NCI-H2196 treated with DMSO at 0.1 percent for 48 hours (cell line): ENCODE measurements at regions not wholly inside any gene's neighbourhood (a gene's known extent, or its start where the extent isn't known, plus 50 kb on each side); places are given as distances from the start of the nearest gene placed in this dataset.
"Not testable (repeated sequence)": the region's sequence is repeated elsewhere in the genome, so short reads cannot be mapped to it uniquely, and the experiment has no call there.

Experiments
- DNase-seq: peaks from one replicate; lab custom pipeline; 2025; ENCODE audit not compliant: unreplicated experiment; lab: John Stamatoyannopoulos, UW

DNA sequence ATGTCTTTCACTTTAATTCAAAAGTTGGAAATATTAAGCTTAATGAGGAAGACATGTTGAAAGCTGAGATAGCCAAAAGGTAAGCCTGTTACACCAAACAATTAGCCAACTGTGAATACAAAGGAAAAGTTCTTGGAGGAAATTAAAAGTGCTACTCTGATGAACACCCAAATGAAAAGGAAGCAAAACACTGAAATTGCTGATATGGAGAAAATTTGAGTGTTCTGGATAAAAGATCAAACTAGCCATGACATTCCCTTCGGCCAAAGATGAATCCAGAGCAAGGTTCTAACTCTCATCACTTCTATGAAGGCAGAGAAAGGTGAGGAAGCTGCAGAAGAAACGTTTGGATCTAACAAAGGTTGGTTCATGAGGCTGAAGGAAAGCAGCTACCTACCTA lies 280.8 kb upstream of the BCHE start:
- no peak for DNase-seq

GRCh38 chr3:166114448-166114847 lies 277.2 kb upstream of the BCHE start:
- DNase-seq: no peak

DNA sequence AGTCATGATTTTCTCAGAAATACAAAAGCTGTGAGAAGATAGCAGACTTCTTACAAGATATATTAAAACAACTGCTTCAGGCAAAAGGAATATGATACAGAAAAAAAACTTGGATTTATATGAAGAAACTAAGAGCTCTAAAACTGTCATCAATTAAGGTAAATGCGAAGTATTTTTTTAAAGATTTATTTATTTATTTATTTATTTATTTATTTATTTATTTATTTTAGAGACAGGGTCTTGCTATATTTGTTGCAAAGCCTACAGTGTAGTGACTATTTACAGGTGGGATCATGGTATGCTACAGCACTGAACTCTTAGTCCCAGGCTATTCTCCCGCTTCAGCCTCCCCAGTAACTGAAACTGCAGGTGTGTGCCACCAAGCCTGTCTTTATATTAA lies 274.3 kb upstream of the BCHE start:
- no peak for DNase-seq

GRCh38 chr3:166110102-166110501 lies 272.9 kb upstream of the BCHE start:
- no peak for DNase-seq

DNA sequence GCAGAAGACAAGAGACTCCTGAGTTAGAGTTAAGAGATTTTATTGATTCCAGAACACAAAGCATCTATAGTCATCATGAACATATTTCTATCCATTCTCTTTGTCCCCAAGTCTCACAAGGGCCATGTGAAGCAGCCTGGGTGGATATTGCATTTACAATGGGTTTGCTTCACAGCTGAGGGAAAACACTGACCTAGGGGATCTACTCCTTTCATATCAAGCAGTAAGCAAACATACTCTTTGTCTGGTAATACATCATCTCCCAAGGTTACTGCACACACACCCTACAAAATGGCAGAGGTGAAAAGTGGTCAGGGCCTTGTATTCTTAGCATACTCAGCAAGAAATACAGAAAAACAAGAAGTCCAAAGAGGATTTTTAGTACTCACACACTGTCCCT lies 267.7 kb upstream of the BCHE start:
- no peak for DNase-seq

DNA sequence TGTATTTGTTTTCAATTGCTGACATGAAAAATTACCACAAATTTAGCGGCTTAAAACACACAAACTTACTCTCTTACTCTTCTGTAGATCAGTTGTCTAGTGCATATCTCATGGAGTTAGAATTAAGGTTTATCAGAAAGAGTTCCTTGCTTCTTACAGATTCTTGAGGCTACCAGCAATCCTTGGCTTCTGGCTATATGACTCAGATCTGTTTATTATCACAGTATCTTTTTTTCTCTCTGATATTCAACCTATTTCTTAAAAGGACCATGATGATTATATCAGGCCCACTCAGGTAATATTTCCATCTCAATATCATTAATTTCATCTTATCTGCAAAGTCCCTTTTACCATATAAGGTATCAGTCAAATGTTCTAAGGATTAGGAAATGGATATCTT lies 263.5 kb upstream of the BCHE start:
- DNase-seq: no peak

GRCh38 chr3:166089575-166089974 lies 252.4 kb upstream of the BCHE start:
- no peak for DNase-seq

- no peak for DNase-seq
These were observed 248.1 kb upstream of the BCHE start for GRCh38 chr3:166085164-166085856.

DNA sequence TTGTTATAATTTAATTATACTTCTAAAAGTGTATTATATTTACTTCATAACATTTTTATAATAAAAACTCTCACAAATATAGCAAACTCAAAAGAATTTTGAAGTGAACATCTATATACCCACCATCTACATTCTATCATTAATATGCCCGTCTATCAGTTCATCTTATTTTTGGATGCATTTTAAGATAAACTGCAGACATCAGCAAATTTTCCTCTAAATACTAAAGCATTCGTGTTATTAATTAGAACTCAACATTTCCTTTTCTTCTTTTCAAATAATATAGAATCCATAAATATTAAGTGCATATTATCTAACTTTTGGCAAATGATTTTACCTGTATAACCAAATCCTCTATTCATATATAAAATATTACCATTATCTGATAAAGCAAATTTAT lies 242.9 kb upstream of the BCHE start:
- no peak for DNase-seq

DNA sequence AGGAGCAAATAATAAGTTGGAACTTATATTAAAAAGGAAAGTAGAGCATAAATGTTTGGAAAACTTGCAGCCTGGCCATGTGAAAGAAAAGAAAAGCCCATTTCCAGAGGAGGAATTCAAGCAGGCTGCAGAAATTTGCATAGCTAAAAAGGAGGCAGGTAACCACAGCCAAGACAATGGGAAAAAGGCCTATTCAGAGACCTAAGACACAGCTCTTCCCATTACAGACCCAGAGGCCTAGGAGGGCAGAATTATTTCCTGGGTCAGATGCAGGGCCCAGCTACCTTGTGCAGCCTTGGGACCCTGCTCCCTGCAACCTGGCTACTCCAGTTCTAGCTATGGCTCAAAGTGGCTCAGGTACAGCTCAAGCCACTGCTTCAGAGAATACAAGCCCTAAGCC lies 234.6 kb upstream of the BCHE start:
- DNase-seq: no peak

- DNase-seq: no peak
These were observed 227.3 kb upstream of the BCHE start for GRCh38 chr3:166064476-166064875.

GRCh38 chr3:166060789-166061479 lies 223.7 kb upstream of the BCHE start:
- DNase-seq: no peak

DNA sequence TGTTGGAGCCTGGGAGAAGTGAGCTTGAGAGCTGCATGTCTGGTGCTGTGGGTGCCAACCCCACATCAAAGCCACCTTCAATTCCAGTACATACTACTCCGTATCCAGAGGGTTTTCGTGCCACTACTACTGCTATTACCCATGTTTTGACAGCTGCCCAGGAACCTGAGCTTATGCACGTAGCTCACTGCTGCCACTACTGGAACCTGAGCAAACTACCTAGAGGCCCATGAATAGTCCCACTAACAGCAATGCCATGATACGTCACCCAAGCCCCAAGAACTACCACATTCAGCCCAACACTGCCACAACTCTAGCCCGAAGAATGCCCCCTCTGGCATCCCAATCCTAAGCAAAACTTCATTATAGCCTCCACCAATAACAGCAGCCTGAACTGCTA lies 215.2 kb upstream of the BCHE start:
- no peak for DNase-seq

GRCh38 chr3:166029507-166029906 lies 192.3 kb upstream of the BCHE start:
- no peak for DNase-seq

- DNase-seq: no peak
These were observed 176.0 kb upstream of the BCHE start for GRCh38 chr3:166013073-166013679.

GRCh38 chr3:166011771-166012170 lies 174.5 kb upstream of the BCHE start:
- DNase-seq: no peak

DNA sequence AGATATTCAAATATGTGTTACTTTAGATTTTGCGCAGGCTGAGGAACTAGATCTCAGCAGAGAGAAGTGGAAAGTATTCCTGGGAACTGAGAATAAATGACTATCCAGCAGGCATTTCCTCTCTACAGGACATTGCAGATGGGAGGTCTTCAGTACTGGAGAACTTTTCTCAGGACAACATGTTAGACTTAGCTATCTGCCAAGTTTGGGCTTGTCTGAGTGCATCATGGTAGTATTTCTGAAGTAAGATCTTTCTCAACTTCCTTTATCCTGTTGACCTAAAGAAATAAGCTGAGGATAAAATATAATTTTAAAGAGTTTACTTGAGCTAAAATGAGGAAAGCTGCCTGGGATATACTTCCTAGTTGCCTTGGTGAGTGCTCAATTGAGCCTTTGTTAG lies 167.9 kb upstream of the BCHE start:
- no peak for DNase-seq

- no peak for DNase-seq
These were observed 157.1 kb upstream of the BCHE start for GRCh38 chr3:165994293-165994692.

DNA sequence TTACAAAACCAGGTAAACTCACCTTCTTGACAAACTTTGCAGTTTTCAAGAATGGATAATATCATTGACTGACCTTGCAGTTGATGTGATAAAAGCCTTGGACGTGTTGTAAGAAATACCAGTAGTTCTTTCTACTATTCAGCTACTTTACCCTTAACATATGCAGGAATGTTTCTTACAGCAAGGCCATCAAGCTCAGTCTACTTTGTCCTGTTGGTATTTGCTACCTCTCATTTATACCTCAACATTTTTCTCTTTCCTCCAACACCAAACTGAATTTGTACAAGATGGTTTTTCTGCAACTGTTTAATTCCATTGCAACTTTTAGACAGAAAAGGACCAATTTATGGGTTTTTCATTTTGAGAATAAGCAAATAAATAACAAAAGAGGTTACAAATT lies 147.4 kb upstream of the BCHE start:
- DNase-seq: no peak

- DNase-seq: no peak
These were observed 146.1 kb upstream of the BCHE start for GRCh38 chr3:165983284-165983683.

GRCh38 chr3:165981318-165981717 lies 144.1 kb upstream of the BCHE start:
- DNase-seq: no peak

GRCh38 chr3:165960825-165961224 lies 123.6 kb upstream of the BCHE start:
- DNase-seq: not testable (repeated sequence)

DNA sequence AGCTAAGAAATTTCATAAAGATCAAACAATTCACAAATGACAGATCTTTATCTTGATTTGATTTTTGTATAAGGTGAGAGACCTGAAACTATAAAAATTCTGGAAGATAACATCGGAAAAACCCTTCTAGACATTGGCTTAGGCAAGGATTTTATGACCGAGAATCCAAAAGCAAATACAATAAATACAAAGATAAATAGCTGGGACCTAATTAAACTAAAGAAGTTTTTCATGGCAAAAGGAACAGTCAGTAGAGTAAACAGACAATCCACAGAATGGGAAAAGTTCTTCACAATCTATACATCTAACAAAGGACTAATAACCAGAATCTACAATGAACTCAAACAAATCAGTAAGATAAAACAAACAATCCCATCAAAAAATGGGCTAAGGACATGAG lies 116.9 kb upstream of the BCHE start:
- no peak for DNase-seq
